GM19452 (cell line): ENCODE measurements at regions not wholly inside any gene's neighbourhood (a gene's known extent, or its start where the extent isn't known, plus 50 kb on each side); places are given as distances from the start of the nearest gene placed in this dataset.
"Not testable (repeated sequence)": the region's sequence is repeated elsewhere in the genome, so short reads cannot be mapped to it uniquely, and the experiment has no call there.

Source experiments
- ATAC-seq: cut with Tn5 transposase; IDR thresholded peaks from one replicate; pipeline ENCODE4 v1.9.1; 2021; ENCODE audit not compliant: unreplicated experiment

DNA sequence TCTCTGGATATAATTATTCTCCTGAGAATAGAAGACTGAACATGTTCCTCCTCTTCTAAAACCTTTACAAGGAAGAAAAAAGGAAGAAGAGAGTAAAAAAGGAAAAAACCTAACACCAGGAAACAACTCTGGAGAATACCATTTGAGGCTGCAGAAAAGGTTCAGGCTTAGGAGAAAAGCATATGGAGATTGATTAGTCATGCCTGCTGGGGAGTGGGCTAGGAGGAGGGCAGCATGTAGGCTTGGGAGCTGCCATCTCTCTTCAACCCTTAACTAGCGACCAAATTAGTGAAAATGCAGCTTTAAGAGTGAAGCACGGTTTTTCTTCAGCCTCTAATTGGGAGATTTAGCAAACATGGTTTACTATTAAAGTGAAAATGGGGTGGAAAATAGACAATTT, 273.0 kb upstream of the CRY1 start:
- ATAC-seq: no peak

DNA sequence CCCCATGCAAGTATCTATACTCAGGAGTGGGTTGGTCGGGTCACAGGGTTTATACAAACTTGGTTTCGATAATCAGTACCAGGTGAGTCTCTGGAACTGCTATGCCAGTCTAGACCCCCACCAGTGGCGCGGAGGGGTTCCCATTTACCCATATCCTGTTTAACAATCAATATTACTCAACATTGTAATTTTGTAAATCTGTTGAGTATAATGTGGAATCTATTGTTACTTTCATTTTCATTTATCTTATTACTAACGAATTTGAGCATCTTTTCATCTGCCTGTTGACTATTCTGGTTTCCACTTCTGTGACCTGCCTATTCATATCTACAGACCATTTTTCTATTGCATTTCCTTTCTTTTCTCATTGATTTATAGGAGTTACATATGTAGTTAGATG, 275.2 kb upstream of the CRY1 start:
- ATAC-seq: no peak

DNA sequence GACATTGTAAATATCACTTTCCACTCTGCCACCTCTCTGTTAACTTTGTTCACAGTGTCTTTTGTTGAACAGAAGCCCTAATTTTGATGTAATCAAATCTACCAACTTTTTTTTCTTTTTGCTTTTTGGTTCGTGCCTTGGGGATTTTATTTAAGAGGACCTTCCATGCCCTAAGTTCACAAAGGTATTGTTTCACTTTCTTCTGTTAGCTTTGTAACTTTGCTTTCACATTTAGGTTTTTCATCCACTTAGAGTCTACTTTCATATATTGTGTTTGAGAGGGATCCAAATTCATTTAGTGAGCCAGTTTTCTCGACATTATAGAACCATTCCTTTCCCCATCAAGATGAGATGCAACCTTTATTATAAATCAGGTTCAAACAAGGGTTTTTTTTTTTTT, 275.7 kb upstream of the CRY1 start:
- ATAC-seq: no peak

DNA sequence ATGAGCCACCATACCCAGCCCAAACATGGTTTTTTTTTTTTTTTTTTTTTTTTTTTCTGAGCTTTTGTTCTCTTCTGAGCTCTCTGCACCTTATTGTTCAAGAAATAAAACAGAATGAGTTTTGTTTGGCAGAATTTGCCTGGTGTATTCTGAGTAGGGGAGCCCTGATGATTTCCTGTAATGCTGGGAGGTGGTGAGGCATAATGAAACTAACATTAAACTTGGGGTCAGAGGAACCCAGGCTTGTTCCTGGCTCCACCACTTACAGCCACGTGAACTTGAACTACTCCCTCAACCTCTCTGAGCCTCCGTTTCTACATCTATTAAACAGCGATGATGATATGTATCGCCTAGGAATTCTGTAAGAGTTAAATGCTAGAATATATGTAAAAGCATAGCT, 276.3 kb upstream of the CRY1 start:
- ATAC-seq: no peak

DNA sequence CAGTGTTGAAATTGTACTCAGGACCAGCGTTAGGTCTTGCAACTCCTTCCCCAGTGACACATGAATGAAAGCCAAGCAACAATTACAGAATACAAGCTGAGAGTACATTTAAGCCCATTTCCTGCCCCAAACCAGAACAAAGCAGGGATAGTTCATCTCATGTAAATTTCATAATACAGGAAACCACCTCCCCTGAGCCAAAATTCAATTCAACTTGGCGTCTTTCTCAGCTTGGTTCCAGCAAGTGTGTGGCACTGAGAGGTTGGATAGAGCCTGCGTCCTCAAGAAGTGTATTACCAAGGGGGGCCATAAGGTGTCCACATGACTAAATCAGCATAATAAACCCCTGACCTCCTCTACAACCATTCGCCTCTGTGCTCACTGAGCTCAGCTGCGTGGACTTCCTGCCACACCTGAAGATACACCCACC, 278.9 kb upstream of the CRY1 start:
- no peak for ATAC-seq

DNA sequence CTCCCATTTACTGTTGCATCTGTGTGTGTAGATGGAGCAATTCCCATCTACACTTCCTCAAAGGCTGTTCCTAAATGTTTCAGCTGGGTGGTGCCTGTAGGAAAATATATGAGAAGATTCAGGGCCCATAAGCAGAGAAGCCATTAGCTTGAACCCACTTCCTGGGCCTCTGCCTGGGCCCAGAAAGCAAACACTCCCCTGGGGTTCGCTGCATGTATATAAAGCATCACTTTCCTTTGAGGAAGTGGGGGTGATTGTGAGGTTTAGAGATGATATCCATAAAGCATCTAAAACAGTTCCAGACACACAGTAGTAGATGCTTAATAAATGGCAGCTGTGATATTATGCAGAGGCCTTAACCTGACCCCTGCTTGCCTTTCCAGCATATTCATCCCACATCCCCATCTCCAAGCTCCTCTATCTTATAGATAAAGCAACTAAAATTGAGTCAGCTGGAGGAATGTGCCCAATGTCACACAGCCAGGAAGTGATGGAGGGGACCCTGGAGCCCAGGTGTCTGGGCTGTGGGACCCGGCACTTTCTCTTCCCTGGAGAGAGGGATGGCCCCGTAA, 280.0 kb upstream of the CRY1 start:
- no peak for ATAC-seq

DNA sequence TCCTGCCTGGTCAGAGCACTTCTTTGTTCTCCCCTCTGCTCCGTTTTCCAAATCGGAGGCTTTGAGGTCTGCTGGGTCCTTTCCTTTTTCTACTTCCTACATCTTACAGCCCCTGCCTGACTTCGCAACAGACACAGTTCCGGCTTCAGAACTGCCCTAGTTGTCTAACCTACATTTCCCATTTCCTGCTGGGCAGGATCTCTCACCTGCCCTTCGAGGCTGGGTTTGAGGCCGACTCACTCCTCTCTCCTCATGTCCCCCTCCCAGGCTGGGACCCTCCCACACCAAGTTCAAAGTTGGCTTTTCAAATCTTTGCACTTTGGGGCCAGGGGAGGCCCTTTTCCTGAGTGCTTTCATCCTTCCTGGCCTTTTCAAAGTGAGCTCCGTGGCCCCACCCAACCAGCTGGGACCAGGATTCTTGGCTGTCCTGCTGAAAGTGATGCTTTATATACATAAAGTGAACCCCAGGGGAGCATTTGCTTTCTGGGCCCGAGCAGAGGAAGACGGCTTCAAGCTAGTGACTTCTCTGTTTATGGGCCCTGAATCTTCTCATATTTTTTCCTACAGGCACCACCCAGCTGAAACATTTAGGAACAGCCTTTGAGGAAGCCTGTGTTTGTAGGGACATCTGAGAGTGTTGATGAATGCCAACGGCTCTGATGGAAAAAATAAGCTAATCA, 281.0 kb upstream of the CRY1 start:
- ATAC-seq: no peak

DNA sequence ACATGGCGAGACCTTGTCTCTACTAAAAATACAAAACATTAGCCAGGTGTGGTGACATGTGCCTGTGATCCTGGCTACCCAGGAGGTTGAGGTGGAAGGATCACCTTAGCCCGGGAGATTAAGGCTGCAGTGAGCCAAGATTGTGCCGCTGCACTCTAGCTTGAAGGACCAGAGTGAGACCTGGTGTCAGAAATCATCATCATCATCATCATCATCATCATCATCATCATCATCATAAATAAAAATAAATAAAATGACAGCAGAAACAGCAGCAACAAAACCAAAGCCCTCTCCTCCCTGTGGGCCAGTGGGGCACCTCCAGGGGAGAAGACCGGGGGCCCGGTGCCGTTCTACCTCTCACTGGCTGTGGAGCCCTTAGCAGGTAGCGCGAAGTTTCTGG, 281.9 kb upstream of the CRY1 start:
- no peak for ATAC-seq

DNA sequence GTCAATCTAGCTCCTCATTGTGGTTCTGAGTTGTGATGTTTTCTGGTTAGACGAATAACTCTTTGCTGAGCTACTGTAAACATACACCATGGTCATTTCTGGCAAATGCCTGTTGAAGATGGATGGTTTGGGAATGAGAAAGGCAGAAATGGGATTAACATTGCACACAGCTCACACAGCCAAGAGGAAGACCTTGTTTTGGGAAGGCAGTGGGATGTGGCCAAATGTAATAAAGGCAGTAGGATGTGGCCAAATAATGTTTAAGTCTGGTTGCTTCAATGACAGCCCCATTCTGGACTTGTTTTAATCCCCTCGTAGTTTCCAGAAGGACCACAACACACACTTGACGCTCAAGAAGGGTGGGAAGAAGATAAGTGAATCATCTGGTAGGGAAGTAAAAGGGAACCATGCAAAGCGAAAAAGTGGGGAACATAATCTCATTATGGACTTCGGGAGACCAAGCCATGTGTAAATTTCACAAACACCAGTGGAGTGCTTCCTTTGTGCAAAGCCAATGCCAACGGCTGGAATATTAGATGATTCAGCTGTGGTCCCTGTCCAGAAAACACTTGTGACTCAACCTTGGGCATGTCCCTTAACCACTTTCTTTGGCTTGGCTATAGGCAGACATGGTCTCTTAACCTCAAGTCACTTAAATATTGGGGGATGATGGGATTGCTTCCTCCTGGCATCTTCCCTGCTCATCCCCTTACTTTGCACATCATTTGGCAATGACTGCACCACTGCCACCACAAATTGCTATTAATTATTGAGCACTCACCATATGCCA, 284.4 kb upstream of the CRY1 start:
- no peak for ATAC-seq

DNA sequence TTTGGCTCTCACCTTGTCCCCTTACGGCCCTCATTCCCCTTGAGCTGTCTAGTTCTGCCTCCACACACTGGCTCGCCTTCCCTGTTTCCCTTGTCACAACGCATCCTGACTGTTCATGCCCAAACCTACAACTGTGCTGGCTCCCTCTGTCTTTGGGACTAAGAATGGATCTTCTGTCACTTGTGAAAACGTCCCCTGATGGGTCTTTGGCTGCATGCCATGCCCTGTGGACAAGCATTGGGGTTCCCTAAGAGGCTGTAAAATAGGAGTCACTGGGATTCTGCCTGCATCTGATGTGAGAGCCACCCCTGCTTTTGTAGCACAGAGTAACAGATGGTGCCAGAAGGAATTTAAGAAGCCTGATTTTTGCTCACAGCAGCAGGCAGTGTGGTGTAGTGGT, 285.3 kb upstream of the CRY1 start:
- no peak for ATAC-seq

DNA sequence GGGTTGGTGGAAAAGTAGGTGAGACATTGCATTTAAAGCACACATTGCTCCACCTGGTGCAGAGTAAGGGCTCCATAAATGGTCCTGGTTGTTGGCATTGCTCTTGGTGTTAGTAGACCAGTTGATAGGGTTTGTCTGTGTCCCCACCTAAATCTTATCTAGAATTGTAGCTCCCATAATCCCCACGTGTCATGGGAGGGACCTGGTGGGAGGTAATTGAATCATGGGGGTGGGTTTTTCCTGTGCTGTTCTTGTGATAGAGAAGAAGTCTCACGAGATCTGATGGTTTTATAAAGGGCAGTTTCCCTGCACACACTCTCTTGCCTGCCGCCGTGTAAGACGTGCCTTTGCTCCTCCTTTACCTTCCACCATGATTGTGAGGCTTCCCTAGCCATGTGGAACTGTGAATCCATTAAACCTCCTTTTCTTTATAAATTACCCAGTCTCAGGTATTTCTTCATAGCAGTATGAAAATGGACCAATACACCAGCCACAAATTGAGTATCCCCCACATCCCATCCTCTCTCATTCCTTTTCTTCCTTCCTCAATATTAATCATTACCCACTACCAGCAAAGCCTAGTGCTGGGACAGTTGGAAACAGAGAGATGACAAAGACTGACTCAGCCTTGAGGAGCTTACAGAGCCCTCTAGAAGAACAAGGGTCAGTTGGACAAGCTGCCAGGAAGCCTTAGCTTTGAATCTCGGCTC, 285.9 kb upstream of the CRY1 start:
- not testable (repeated sequence) for ATAC-seq

DNA sequence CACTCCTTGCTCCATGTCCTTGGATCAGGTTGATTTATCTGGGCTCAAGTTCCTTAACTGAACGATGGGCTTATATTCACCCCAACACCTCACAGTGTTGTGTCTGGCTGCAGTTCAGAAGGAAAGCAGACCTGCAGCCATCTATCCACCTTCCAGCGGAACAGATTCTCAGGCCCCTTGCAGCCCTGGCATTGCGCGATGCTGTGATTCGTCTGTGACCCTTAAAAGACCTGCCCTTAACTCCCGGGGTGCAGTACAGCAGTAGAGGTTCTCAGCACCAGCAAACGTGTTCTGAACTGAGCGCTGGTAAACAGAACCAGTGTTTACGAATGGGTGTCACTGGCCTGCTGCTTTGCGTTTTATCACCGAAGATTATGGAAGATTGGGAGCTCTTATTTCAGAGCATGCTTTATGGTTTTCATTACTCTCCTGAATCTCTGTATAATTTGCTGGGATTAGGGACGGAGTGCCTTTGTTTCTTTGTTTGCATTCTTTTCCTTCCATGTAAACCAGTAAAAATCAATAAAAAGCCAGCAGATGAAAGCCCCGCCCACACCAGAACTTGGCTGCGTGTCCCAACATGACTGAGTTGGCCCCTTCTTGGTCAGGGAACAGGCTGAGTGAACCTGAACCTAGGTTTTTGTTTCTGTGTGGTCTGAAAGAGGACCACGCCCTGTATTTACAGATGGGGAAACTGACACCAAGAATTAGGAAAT, 286.7 kb upstream of the CRY1 start:
- ATAC-seq: no peak

DNA sequence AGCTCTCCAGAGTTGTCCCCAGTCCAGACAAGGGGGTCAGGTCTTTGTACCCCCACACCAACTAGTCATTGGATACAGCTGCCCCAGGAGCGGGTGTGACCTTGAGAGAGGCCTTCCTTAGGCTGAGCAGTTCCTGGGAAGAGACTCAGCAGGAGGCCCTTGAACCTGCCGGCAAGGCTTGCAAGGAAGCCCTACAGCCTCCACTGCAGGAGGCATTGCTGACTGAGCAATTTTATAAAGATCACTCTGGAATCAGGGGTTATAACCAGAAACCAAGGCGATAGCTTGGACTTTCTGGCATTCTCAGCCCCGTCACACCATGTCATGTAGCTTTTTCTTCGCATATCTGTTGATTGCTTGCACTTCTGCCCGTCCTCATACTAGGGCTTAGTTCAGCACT, 291.3 kb upstream of the CRY1 start:
- ATAC-seq: no peak

DNA sequence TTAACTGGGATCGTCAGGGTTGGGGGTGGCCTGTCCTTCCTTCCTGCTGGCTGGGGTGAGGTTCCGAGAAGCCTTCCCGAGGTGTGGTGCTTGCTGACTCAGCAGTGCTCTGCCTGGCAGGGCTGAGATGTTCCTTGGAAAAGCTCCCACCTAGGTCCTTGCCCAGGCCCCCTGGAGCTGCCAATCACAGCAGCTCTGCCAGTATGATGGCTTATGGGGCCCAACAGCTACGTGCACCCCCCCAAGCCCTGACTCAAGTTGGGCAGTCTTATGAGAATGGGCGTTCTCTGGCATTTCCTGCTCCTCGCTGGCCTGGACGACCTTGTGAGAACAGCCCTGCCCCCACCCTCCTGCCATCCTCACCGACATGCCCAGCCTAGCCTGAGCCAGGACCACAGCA, 292.2 kb upstream of the CRY1 start:
- no peak for ATAC-seq

DNA sequence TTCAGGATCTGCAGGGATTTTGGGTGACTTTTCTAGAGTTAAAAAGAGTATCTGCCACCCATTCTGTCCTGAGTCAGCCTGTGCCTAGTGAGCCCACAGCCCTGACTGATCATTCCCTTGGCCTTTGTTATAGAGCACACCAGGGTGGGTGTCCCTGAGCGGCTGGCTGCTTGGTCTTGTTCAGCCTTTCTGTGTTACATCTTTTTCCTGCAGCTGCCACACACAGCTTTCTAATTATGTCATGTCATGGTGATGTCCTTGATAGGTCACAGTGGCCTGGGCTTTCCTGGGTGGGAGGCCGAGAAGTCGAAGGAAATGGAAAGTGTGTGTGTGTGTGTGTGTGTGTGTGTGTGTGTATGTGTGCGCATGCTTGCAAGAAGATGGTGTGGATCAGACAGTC, 293.2 kb upstream of the CRY1 start:
- ATAC-seq: no peak

DNA sequence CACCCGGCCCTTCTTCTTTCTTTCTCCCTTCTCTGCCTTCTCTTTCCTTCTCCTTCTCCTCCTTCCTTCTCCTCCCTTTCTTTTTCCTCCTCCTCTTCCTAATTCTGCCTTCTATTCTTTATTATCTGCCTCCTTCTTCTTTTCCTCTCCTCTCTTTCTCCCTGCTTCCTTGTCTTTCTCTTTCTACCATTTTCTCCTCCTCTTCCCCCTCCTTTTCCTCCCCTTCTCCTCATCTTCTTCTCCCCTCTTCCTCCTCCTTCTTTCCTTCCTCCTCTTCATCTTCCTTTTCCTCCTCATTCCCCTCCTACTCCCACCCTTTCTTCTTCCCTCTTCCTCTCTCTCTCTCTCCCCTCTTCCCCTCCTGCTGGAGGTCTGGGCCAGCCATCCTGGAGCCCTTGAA, 294.9 kb upstream of the CRY1 start:
- no peak for ATAC-seq

DNA sequence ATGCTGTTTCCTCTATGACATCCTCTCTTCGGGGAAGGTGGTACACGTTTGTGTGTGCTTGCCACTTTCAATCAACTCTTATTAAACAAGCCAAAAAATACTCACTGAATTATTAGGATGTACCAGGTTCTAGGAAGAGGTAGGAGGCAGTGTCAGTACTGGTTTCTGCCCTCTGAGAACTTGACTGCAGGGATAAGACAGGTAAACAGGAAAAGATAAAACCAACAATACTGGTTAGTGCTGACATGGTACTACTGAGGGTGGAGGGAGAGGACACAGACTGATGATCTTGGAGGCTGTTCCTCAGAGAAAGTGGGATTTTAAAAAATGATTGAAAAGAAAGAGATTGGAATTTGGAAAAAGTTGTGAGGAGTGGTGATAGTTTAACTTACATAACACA, 295.2 kb upstream of the PWP1 start:
- ATAC-seq: no peak

DNA sequence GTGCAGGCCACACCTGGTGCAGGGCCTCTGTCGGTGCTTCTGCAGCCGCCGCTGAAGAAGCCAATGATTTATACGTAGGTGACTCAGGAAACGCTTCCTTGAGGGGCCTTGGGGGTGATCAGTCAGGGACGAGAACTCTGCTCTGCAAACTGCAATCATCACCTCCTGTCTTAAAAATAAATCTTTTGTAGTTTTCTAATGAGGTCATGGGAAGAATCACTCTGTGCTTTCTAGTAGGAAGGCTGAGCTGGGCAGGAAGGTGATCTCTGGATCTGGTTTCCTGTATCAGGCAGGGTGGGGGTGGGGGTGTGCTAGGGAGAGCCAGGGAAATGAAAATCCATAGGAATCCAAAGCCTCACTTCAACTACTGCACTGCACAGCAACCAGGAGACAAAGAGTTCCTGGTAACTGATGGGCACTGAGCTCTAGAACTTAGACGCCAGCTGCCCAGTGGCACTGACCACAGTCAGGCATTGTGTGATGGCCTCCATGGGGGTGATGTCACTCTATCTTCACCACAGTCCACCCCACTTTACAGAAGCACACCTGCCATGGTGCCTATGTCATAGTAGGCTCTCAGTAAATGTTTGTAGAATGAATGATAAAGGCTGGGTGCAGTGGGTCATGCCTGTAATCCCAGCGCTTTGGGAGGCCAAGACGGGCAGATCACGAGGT, 292.4 kb upstream of the PWP1 start:
- ATAC-seq: no peak

DNA sequence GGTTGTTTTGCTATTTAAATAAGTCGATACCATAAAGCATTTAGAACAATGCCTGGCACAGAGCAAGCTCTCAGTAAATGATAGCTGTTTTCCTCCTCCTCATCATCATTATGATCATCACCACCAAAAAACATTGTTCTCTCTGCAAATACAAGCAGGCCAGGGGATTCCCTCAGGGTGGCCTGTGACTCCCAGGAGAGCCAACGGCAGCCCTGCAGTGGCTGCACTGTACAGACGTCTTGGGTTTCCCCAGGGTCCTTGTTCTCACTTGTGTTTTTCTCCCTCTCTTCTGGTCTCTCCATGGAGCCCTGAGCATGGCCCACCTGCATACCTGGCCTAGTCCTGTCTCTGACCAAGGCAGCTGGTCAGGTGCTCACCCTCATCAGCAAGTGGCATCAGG, 290.9 kb upstream of the PWP1 start:
- ATAC-seq: no peak

DNA sequence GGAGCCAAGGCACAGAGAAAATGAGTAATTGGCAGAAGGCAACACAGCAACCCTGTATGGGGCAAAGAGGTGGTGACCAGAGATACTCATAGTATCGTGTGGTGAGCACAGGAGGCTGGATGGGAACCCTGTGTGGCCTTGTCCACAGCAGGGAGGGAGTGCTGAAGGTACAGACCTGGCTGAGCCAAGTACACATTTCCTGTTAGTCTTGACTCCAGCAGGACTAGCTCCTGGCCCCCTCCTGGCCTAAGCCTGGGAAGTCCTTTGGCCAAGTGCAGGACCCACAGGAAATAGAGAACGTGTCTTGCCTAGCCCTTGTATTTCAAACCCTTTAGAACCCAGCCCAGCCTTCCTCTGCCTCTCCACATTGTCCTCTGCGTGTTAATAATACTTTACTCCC, 289.8 kb upstream of the PWP1 start:
- ATAC-seq: no peak

DNA sequence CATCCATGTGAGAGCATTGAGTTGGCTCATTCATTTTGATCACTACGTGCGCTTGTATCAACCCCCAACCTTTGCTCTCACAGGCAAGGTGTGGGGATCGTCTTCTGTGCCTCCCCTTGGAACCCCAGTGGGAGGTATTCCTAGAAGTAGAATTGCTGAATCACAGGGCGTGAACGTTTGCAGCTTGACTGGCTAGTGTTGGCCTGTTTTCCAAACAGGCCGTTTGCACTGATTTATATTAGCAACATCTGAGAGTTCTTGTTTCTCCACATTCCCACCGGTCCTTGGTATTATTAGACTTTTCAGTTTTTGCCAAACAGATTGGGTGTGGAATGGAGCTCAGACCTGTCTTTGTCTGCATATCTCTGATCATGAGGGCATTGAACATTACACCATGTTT, 288.6 kb upstream of the PWP1 start:
- no peak for ATAC-seq
